ENCODE measurements at regions not wholly inside any gene's neighbourhood (a gene's known extent, or its start where the extent isn't known, plus 50 kb on each side); places are given as distances from the start of the nearest gene placed in this dataset.

DNA sequence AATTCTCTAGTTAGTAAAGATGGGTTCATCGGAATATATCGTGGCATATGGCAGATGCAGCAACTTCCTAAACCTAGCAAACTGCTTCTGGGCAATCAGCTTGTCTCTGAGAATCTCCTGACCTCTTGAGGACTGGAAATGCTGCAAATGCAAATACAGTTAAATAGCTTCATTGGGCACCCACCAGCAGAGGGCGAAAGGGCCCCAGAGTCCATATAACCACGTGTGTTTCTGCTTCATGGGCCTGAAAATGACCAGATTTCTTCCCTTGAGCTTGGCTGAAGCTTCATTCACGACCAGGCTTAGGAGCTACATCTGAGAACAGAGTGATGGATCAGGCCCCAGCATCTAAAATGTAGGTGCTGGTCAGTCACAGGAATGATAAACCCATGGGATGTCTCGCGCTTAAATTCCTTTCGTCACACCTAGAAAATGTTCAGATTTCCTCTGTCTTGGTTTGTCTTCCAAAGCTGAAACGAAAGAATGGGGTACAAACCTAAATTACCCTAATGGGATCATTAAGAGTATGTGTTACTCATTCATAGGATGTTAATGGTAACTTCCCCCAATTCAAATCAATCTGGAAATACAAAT lies 1482.5 kb upstream of the TMEM132C start:
- FAIRE-seq = no peak
- Histone ChIP-seq H3K27me3 (ENCODE audit: control insufficient read depth, insufficient read depth, low read length) (no peaks in the 10 kb centered on the region), H3K4me3 (ENCODE audit: low read length in 3 of 3) (no peak overlapping the region), H3K27ac (ENCODE audit: low read depth in 2 of 2, low read length in 2 of 2) (no peak overlapping the region), H3K4me1 (ENCODE audit: control insufficient read depth in 2 of 3, insufficient read depth in 2 of 3, low read depth in 1 of 3, low read length in 3 of 3) (no peaks in the 10 kb centered on the region), H3K36me3 (ENCODE audit: control insufficient read depth in 2 of 3, insufficient read depth in 3 of 3, low read length in 3 of 3) (no peaks in the 10 kb centered on the region), H3K9ac (ENCODE audit: low read length in 3 of 3) (no peak overlapping the region), H3K9me3 (ENCODE audit: control insufficient read depth in 2 of 3, insufficient read depth in 1 of 3, low read length in 3 of 3) (no peaks in the 10 kb centered on the region)
- intact Hi-C loops (cut with DNase I) = no loop called here
- TF ChIP-seq, protein P1, sequence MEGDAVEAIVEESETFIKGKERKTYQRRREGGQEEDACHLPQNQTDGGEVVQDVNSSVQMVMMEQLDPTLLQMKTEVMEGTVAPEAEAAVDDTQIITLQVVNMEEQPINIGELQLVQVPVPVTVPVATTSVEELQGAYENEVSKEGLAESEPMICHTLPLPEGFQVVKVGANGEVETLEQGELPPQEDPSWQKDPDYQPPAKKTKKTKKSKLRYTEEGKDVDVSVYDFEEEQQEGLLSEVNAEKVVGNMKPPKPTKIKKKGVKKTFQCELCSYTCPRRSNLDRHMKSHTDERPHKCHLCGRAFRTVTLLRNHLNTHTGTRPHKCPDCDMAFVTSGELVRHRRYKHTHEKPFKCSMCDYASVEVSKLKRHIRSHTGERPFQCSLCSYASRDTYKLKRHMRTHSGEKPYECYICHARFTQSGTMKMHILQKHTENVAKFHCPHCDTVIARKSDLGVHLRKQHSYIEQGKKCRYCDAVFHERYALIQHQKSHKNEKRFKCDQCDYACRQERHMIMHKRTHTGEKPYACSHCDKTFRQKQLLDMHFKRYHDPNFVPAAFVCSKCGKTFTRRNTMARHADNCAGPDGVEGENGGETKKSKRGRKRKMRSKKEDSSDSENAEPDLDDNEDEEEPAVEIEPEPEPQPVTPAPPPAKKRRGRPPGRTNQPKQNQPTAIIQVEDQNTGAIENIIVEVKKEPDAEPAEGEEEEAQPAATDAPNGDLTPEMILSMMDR (IDR thresholded peaks at IDR 0.05; ENCODE audit: borderline replicate concordance, extremely low read depth, insufficient read depth) = peak; percentile 50
- peak in 4 of 5 donors; percentile 52 to 64 (median 60) for DNase-seq

DNA sequence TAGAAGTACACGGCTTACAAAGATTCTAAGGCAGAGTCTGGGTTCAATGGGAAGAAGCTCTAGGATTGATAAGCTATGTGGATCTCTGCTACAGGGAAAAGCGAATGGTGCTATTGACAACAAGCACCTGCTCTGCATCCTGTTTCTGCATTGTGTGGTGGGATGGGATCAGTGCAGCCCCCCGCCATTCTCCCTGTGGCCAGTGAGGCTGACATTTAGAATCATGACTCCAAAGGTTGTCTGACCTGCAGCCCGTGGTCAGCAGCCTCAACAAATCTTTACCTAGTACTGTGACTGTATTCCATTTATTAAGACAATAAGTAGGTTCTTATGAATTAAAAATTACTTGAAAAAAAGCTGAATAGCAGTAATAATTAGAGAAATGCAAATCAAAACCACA lies 1477.0 kb upstream of the TMEM132C start:
- Histone ChIP-seq H3K27ac (ENCODE audit: low read depth in 2 of 2, low read length in 2 of 2) (no peak overlapping the region), H3K36me3 (ENCODE audit: control insufficient read depth in 2 of 3, insufficient read depth in 3 of 3, low read length in 3 of 3) (no peaks in the 10 kb centered on the region), H3K4me3 (ENCODE audit: low read length in 3 of 3) (no peak overlapping the region), H3K27me3 (ENCODE audit: control insufficient read depth, insufficient read depth, low read length) (no peaks in the 10 kb centered on the region), H3K9me3 (ENCODE audit: control insufficient read depth in 2 of 3, insufficient read depth in 1 of 3, low read length in 3 of 3) (no peaks in the 10 kb centered on the region), H3K4me1 (ENCODE audit: control insufficient read depth in 2 of 3, insufficient read depth in 2 of 3, low read depth in 1 of 3, low read length in 3 of 3) (no peaks in the 10 kb centered on the region), H3K9ac (ENCODE audit: low read length in 3 of 3) (no peak overlapping the region)
- DNase-seq (no peak), FAIRE-seq (no peak)
- TF ChIP-seq, protein P1 (IDR thresholded peaks at IDR 0.05; ENCODE audit: borderline replicate concordance, extremely low read depth, insufficient read depth) = no peak
- intact Hi-C loops (cut with DNase I) = no loop called here

DNA sequence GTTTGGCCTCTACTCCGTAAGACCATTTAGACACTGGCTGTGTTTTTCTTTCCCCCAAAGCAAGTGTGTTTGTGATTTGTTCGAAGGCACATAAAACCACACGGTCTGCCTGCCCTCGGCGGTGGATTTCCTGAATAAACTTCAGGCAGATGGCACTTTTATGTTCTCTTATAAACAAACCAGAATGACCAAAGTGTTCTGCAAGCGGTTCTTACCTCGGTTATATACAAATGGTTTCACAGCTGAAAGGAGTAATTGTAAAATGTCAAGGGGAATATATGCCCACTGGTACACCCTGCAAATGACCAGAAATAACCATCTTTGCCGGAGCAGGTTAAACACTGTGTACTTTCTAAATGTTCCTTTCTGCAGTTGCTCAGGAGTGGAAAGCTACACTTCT lies 1475.8 kb upstream of the TMEM132C start:
- TF ChIP-seq, protein P1 (IDR thresholded peaks at IDR 0.05; ENCODE audit: borderline replicate concordance, extremely low read depth, insufficient read depth) = no peak
- H3K9ac ChIP-seq (ENCODE audit: low read length in 3 of 3) = no peak overlapping the region
- no peaks in the 10 kb centered on the region for H3K36me3 ChIP-seq (ENCODE audit: control insufficient read depth in 2 of 3, insufficient read depth in 3 of 3, low read length in 3 of 3)
- H3K27ac ChIP-seq (ENCODE audit: low read depth in 2 of 2, low read length in 2 of 2) = no peak overlapping the region
- FAIRE-seq = no peak
- no peaks in the 10 kb centered on the region for H3K4me1 ChIP-seq (ENCODE audit: control insufficient read depth in 2 of 3, insufficient read depth in 2 of 3, low read depth in 1 of 3, low read length in 3 of 3)
- H3K9me3 ChIP-seq (ENCODE audit: control insufficient read depth in 2 of 3, insufficient read depth in 1 of 3, low read length in 3 of 3) = no peaks in the 10 kb centered on the region
- H3K27me3 ChIP-seq (ENCODE audit: control insufficient read depth, insufficient read depth, low read length) = no peaks in the 10 kb centered on the region
- intact Hi-C loops (cut with DNase I) = no loop called here
- H3K4me3 ChIP-seq (ENCODE audit: low read length in 3 of 3) = no peak overlapping the region
- DNase-seq = no peak

DNA sequence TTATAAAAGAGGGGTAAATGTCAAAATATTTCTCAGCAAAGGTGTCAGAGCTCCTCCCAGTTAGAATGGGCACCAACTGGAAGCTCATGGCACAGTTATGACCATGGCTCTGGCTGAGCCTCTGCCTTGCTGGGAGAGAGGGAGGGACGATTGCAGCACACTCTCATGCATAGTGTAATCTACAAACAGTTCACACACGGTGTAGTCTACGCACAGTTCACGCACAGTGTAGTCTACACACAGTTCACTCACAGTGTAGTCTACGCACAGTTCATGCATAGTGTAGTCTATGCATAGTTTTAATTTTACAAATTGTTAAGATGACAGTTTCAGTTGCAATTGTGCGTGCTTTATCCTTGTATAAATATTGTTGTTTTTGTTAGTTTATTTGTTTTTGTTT lies 1474.6 kb upstream of the TMEM132C start:
- no peak for DNase-seq
- no peaks in the 10 kb centered on the region for H3K27me3 ChIP-seq (ENCODE audit: control insufficient read depth, insufficient read depth, low read length)

More for the DNA sequence above, 1474.6 kb upstream of the TMEM132C start:
- TF ChIP-seq, protein P1 (IDR thresholded peaks at IDR 0.05; ENCODE audit: borderline replicate concordance, extremely low read depth, insufficient read depth) = no peak
- Histone ChIP-seq H3K4me3 (ENCODE audit: low read length in 3 of 3) (no peak overlapping the region), H3K4me1 (ENCODE audit: control insufficient read depth in 2 of 3, insufficient read depth in 2 of 3, low read depth in 1 of 3, low read length in 3 of 3) (no peaks in the 10 kb centered on the region), H3K9me3 (ENCODE audit: control insufficient read depth in 2 of 3, insufficient read depth in 1 of 3, low read length in 3 of 3) (no peaks in the 10 kb centered on the region), H3K9ac (ENCODE audit: low read length in 3 of 3) (no peak overlapping the region), H3K27ac (ENCODE audit: low read depth in 2 of 2, low read length in 2 of 2) (no peak overlapping the region), H3K36me3 (ENCODE audit: control insufficient read depth in 2 of 3, insufficient read depth in 3 of 3, low read length in 3 of 3) (no peaks in the 10 kb centered on the region)
- intact Hi-C loops (cut with DNase I) = no loop called here
- no peak for FAIRE-seq
